Hematopoietic multipotent progenitor cell (in vitro differentiated cells): ENCODE measurements at regions not wholly inside any gene's neighbourhood (a gene's known extent, or its start where the extent isn't known, plus 50 kb on each side); places are given as distances from the start of the nearest gene placed in this dataset.

Experiments used
- DNase-seq, 3 donors: peaks; one replicate each; pipeline ENCODE4 v3.0.0-alpha.2; 2011 to 2015; ENCODE audit warnings: low read depth in 2 of 3, low spot score in 2 of 3

DNA sequence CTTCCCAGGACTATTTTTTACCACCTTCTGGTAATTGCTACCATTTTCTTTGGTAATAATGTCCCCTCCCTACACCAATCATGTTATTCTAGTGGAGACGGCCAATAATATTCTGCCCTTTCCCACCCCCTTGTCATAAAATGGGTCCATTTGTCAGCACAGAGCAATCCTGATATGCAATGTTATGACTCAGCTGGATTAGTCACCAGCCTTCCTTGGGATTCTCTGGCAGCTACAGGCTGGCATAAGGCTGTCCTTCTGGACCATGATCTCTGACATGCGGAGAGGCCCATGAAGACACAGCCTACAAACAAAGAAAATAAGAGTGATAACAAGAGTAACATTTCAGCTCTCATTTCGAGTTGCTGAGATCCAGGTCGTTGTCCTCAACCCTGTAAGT, 222.0 kb upstream of the CPNE8 start:
- DNase-seq = no peak

DNA sequence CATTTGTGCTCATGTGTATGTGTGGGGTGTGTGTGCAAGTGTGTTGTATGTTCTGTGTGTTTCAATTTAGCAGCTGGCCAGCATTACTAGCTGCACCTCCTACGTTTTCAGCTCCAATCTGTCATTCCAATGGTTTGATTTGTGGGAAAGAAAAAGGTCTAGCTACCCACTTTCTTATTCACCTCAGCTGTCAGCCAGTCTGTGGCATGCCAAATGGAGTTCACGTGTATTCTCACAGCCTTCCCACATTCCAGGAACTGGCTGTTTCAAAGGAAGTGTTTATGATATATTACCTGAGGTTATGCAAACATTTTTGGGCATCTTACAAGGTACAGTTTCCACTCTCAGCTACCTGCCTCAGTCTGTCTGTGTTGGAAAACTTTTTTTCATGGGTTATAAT, 220.2 kb upstream of the CPNE8 start:
- no peak for DNase-seq

DNA sequence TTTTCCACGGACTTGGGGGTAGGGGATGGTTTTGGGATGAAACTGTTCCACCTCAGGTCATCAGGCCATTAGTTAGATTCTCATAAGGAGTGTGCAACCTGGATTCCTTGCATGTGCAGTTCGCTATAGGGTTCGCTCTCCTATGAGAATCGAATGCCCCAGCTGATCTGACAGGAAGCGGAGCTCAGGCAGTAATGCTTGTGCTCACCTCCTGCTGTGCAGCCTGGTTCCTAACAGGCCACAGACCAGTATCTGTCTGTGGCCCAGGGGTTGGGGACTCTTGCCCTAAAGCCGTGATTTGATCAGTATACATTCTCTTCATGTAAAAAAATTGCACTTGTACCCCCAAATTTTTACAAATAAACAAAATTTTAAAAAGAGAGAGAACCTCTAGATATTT, 219.4 kb upstream of the CPNE8 start:
- no peak for DNase-seq

DNA sequence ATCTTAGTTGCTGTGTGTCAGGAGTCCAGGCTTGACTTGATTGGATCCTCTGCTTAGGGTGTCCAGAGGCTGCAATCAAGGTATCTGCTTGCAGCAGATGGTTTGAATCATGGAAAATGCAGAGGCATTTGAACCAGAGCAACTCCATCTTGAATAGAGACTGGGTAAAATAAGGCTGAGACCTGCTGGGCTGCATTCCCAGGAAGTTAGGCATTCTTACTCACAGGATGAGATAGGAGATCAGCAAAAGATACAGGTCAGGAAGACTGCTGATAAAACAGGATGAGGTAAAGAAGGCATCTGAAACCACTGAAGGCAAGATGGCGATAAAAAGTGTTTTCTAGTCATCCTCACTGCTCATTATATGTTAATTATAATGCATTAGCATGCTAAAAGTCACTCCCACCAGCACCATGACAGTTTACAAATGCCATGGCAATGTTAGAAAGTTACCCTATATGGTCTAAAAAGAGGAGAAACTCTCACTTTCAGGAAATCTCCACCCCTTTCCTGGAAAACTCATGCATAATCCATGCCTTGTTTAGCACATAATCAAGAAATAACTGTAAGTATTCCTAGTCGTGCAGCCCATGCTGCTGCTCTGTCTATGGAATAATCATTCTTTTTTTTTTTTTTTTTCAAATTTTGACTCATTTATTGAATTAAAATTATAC, 218.3 kb upstream of the CPNE8 start:
- no peak for DNase-seq

DNA sequence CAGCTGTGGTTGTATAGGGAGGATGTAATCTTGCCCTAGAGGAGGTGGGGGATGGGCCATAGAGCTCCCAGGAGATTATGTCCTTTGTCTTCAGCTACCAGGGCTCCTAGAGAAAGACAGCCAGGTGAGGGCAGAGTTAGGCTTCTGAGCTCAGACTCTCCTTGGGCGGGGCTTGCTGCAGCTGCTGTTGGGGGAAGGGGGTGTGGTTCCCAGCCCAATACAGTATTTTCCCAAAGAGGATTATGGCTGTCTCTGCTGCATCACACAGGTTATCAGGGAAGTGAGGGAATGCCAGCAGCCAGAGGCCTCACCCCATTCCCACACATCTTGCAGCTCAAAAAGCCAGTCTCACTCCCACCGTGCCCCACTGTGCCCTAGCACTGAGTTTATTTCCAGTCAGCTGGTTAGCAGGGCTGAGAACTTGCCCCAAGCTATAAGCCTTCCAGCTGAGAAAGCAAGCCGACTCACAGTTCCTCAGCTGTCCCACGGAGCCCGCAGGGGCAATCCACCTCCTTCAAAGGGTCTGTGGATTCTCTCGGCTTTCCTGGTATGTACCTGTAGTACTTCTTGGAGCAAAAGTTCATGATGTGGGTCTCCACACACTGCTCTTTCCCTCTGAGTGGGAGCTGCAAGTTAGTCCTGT, 217.3 kb upstream of the CPNE8 start:
- no peak for DNase-seq

DNA sequence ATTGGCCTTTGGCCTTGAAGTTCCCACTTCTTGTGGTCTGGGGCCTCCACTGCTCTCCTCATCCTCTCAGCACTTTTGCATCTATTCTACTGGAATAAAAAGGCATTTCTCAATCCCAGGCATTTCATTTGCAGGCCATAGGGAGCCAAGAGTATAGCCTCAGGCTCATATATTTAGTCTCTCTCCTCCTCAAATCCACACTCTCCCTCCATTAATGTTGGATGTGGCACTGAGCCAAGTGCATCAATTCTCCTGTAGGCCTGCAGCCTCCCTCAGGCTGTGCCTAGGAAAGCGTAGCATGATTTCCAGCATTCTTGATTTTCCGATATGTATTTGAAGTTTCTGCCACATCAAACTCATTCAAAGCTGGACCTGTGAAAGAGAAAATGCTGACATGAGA, 211.5 kb upstream of the CPNE8 start:
- DNase-seq = no peak

DNA sequence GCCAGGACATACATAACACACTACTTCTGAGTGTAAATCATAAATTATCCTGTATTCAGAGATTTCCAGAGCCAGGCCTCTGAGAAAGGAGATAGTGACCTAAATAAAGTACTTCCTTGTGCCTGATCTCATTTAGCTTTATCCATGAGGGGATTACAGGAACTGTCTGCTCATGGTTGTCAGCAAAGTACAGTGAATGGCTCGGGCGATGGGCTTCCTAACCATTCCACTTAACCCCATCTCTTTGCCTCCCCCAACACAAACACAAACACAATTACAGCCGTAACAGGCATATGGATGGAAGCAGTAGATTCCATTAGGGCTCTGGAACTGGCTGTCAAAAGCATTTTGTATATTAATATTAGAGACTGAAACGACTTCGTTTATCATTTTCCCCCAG, 206.7 kb upstream of the CPNE8 start:
- no peak for DNase-seq

DNA sequence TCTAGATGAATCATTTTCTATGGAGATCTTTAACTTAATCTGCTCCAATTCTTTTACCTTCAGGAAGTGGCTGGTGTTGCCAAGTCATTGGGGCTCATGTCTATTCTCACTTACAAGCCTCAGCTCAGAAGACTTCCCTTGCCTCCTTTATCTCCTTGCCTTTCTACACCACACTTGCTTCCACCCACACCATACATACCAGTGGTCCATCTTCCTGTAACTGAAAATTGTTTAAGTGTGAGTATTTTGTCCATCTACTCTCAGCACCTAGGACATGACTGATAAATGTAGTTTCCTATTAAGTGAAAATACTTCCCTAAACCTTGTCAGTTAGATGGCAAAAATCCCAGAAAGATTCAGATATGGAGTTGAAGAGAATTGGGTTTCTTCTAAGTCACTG, 199.7 kb upstream of the CPNE8 start:
- no peak for DNase-seq

DNA sequence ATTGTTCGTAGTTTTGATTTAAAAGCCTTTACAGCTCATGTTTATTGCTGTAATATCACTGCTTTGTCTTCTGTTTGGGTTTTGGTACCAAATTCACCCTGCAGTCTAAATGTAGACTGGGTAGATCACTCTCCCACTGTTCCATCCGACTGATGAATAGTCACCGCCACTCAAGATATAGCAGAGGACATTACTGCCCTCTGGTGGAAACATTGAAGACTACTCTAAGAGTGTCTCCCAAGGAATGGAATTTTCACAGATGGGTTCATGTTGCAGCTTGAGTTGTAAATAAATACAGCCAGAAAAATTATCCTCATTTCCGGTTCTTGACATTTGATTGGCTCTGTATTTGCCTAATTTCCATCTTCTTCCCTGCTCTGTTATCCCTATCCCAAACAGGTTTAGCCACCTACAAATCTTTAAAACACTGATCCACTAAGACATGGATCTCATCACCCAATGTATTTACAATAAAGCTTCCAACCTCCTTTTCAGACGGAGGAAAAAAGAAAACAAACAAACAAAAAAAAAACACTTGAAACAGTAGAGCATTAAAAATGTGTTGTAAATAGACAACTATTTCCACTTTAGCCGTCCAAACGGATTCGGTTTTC, 198.3 kb upstream of the CPNE8 start:
- peak; percentile 1 to 79 (median 48) for DNase-seq

DNA sequence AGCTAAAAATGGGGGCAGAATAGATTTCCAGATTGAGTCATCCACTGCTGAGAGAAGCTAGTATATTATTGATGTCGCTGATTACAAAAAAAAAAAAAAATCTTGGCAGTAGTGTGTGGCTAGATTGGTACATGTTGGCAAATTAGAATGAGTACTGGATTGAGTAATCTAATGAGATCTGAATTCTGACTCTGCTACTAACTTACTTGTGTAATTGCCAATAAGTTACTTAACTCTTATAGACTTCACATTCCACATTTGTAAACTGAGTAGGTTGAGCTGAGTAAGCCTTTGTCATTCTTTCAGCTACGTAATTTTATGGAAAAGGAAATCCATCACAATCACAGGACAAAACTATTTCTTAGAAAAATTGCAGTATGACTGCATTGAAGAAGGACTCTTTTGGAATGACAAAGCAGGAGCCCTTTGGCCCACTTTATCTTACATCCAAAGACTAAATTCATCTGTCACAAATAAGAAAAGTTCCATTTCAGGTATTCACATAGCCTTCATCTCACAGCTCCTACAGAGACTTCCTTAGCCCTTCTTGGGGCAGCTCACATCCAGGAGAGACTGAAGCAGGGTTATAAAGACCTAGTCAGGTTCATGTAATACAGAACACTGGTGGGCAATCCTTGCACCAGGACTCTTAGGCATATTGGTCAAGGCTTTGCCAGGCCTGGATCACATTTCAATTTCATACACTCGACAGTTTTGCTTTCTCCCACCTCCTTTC, 197.3 kb upstream of the CPNE8 start:
- no peak for DNase-seq

DNA sequence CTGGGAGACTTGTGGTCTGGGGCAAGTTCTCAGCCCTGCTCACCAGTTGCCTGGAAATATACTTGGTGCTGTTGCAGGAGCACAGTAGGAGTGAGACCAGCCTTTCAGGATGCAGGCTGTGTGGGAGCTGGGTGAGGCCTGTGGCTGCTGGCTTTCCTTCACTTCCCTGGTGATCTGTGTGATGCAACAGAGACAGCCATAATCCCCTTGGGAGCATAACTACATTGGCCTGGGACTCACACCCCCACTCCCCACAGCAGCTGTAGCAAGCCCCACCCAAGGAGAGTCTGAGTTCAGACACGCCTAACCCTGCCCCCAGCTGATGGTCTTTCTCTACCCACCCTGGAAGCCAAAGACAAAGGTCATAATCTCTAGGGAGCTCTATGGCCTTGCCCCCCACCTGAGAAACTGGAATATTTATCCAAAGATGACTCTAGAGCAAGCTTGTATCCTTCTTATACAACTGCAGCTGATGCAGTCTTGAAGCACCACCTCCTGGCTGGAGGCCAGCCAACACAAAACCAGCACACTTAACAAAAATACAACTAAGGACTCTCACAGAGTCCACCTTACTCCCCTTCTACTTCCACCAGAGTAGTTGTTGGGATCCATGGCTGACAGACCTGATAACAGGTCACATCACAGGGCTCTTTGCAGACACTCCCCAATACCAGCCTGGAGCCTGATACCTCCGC, 190.4 kb upstream of the CPNE8 start:
- no peak for DNase-seq

DNA sequence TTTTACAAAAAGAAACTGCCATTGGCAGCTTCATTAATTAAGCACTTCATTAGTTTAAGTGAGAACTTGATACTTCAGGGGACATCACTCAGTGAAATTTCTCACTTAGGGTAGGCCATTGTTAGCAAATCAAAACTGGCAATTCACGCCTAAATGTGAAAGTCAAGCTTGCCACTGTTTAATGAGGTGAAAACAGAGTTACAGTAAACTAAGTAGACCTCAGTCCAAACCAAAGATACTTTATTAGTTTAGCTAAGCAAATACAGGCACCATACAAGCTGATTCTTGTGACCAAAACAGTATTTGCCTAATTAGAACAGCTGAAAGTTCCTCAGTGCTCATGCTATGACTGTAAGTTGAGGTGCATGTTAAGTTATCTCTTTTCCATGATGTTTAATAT, 176.5 kb upstream of the CPNE8 start:
- DNase-seq = no peak

DNA sequence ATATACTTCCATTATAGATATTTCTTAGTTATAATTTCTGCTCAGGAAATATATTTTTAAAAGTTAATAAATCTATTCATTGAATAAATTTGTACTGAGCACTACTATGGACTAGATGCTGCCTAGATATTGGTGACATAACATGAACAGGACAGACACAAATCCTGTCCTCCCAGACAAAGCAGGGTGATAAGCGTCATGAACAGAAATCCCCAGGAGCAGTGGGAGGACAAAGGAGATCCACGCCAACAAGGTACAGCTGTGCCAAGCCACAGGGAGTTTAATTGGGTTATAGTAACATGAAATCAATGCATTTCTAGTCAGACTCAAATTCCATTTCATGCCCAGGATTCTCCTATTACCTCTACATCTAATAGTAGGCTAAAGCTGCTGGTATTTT, 171.8 kb upstream of the CPNE8 start:
- no peak for DNase-seq

DNA sequence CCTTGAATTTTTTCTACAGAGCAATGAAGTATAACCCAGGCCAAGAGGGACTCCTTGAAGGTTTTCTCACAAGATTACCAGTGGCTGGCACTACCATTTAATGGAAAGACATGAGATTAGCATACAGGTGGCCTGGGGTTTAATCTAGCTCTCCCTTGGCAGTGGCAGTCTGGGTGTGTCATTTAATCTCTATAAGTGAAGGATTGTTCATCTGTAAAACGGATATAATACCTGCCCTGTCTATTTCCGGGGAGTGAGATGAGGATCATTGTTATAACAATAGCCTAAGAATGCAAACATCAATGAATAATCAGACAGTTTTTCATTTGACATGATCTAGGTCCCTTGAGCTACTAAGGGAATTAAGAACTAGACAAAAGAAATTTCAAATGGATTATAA, 168.7 kb upstream of the CPNE8 start:
- no peak for DNase-seq

DNA sequence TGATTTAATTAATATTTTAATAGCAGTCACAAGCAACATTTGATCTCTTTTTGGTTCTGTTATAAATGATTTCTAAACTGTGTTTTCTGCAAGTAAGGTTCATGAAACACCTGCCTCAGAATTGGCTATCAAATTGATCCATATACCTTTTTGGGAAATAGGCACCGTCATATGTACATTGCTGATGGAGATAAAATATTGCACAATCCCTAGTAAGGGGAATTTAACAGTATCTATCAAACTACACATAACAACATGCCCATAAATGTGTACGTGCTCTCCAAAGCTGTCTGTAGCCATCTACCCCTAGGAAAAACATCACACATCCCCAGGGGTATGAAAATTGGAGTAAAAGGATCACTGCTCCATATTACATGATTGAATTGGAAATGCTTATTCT, 167.3 kb upstream of the CPNE8 start:
- DNase-seq = no peak

DNA sequence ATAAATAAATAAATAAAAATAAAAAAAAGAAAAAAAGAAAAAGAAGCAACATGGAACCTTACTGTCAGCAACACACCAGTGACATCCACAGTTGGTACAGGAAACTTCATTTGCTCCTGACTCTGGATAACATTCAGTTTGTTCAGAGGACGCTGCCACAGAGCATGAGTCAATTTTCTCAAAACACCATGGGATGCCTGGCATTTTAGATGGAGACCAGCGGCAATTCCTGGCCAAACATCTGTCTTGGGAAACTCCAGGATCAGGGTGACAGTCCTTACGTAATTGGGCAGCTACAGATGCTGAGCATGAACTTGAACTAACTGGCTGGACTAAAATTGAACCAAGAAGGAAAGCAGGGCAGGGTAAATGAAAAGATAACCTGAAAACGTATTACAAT, 166.2 kb upstream of the CPNE8 start:
- no peak for DNase-seq

DNA sequence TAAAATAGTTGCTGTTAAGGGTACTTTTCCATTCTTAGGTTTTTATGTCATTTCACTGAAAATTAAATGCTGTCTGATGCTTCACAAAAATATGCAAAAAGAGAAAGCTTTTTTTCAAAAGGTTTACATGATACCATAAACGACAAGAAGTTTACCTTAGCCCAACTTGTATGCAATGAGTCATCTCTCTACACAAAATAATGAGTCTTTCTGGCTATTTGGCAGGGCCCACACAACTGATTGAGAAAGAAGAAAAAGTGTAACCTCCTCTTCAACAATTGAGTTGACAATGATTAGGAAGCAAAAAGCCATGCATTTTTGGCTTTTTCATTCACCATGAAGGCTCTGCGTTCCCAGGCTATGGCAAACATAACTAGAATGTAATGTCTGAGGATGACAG, 165.4 kb upstream of the CPNE8 start:
- no peak for DNase-seq

DNA sequence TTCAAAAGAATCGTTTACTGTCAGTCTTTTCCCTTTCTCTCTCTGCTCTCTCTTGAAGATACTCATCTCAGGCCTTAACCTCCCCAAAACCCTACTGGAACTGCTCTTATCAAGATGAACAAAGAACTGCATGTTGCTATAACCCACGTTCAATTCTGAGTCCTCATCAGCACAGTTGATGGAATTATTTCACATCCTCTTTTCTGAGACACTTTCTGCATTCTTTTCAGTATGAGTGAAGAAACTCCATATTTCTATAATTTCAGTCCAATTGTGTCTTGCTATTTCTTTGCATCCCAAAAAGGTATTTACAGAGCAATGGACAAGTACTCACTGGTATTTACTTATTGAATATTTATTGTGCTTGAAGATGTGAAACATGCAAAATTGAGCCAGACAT, 160.1 kb upstream of the CPNE8 start:
- no peak for DNase-seq

DNA sequence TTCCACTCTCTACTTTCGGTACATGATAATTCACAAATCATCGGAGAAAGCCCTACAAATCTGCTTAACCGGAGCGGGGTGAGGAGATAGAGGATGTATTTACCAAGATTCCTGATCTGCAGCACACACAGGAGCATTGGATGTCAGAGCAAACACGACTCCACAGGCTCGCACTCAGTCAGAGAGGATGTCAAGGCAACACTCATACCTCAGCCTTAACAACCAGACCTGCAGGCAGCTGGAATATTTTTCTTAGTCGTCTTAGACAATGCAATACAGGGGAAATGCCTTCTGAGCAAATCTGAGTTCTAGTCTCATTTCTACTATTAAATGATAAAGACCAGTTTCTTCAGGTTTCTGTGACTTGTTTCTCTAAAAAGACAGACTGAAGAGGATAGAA, 159.3 kb upstream of the CPNE8 start:
- DNase-seq = no peak

DNA sequence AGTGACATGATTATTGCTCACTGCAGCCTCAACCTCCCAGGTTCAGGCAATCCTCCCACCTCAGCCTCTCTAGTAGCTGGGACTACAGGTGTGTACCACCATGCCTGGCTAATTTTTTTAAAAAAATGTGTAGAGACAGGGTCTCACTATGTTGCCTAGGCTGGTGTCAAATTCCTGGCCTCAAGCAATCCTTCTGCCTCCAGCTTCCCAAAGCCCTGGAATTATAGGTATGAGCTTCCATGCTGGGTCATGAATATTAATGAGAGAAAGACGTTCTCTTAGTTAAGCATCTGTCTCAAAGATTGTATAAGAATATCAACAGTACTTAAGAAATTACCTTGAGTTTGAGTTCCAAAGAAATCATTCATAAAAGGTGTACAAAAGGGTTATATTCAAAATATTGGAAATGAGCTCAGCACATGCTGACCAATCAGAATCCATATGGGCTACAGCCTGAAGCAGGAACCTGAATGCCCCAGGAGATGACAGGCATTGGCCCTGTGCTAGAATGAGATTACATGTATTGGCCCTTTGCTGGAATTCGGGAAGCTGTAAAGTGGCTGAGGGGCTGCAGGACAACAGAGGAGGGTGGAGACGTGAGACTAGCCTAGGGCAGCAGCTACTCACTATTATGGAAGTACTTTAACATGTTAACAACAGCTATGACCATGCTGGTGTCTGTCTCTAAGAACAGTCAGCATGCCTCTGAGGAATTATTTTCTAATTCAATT, 157.0 kb upstream of the CPNE8 start:
- DNase-seq = no peak

DNA sequence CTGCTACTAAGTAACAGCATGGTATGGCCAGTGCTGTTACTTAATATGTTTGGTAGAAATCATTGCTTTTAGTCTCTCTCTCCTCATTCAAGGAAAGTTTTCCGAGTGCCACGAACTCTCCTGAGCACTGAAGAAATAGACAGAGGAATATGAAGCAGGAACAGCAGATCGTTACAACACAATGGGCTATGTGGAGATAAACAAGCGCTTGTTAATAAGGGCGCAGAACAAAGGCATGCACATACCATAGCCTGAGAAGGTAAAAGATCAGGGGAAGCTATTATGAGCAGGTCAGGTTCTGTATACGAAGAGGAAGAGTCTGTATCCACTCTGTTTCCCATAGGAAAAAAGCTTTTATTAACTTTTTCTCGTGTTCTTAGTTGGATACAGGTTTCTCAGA, 156.2 kb upstream of the CPNE8 start:
- no peak for DNase-seq
